Activated naive CD4-positive, alpha-beta T cell treated with anti-CD3 and anti-CD28 coated beads, Interleukin-2, amount 10 ng/mL, durations not matched to agents 7 days and 5 days (primary cell): ENCODE measurements at regions not wholly inside any gene's neighbourhood (a gene's known extent, or its start where the extent isn't known, plus 50 kb on each side); places are given as distances from the start of the nearest gene placed in this dataset.
"Not testable (repeated sequence)": the region's sequence is repeated elsewhere in the genome, so short reads cannot be mapped to it uniquely, and the experiment has no call there.

Experiments used
- CTCF ChIA-PET: fragments of 350-600 bp; sonication (Branson Sonifier 250); formaldehyde crosslinking; loops from one replicate; lab custom pipeline; 2021; ENCODE audit warnings: antibody characterized with exemption; lab: Charles Lee
- DNase-seq: peaks from one replicate; pipeline ENCODE4 v3.0.0-alpha.2; 2020
- H3K27ac Mint-ChIP-seq: one replicate; pipeline ENCODE4 v1.8.0; 2021; ENCODE audit warnings: mild to moderate bottlenecking, moderate library complexity, mixed read lengths
- H3K27me3 Mint-ChIP-seq: one replicate; pipeline ENCODE4 v1.8.0; 2021; ENCODE audit warnings: mild to moderate bottlenecking, mixed read lengths
- H3K36me3 Mint-ChIP-seq: one replicate; pipeline ENCODE4 v1.8.0; 2021; ENCODE audit warnings: mixed read lengths
- H3K4me1 Mint-ChIP-seq: one replicate; pipeline ENCODE4 v1.8.0; 2021; ENCODE audit warnings: mixed read lengths
- H3K4me3 Mint-ChIP-seq: one replicate; pipeline ENCODE4 v1.8.0; 2021; ENCODE audit warnings: mild to moderate bottlenecking, moderate library complexity, mixed read lengths
- H3K9me3 Mint-ChIP-seq: one replicate; pipeline ENCODE4 v1.8.0; 2021; ENCODE audit warnings: mixed read lengths

GRCh38 chr11:28919194-28919593 lies 811.0 kb downstream of the METTL15 start:
- CTCF ChIA-PET: no interaction called here
- Mint-ChIP-seq H3K4me3 (no peak overlapping the region), H3K27me3 (no peaks in the 10 kb centered on the region), H3K27ac (no peak overlapping the region), H3K36me3 (no peaks in the 10 kb centered on the region), H3K4me1 (no peaks in the 10 kb centered on the region), H3K9me3 (peaks cover 10% of the 10 kb centered on the region)
- no peak for DNase-seq

GRCh38 chr11:28913883-28914282 lies 805.7 kb downstream of the METTL15 start:
- Mint-ChIP-seq H3K27ac (no peak overlapping the region), H3K4me1 (no peaks in the 10 kb centered on the region), H3K27me3 (no peaks in the 10 kb centered on the region), H3K4me3 (no peak overlapping the region), H3K36me3 (no peaks in the 10 kb centered on the region), H3K9me3 (peaks cover 5% of the 10 kb centered on the region)
- CTCF ChIA-PET: no interaction called here
- no peak for DNase-seq

GRCh38 chr11:28911829-28912228 lies 803.6 kb downstream of the METTL15 start:
- Mint-ChIP-seq H3K27ac (no peak overlapping the region), H3K4me1 (no peaks in the 10 kb centered on the region), H3K4me3 (no peak overlapping the region), H3K27me3 (no peaks in the 10 kb centered on the region), H3K9me3 (peaks cover 9% of the 10 kb centered on the region), H3K36me3 (no peaks in the 10 kb centered on the region)
- no peak for DNase-seq
- CTCF ChIA-PET: no interaction called here

GRCh38 chr11:28910926-28911325 lies 802.7 kb downstream of the METTL15 start:
- no peak overlapping the region for H3K4me3 Mint-ChIP-seq
- CTCF ChIA-PET: no interaction called here
- no peaks in the 10 kb centered on the region for H3K27me3 Mint-ChIP-seq
- no peaks in the 10 kb centered on the region for H3K36me3 Mint-ChIP-seq
- DNase-seq: no peak
- H3K4me1 Mint-ChIP-seq: no peaks in the 10 kb centered on the region
- H3K9me3 Mint-ChIP-seq: peaks cover 10% of the 10 kb centered on the region
- no peak overlapping the region for H3K27ac Mint-ChIP-seq

GRCh38 chr11:28903716-28904115 lies 795.5 kb downstream of the METTL15 start:
- DNase-seq: no peak
- Mint-ChIP-seq H3K4me1 (no peaks in the 10 kb centered on the region), H3K27ac (no peak overlapping the region), H3K4me3 (no peak overlapping the region), H3K36me3 (no peaks in the 10 kb centered on the region), H3K27me3 (no peaks in the 10 kb centered on the region), H3K9me3 (peaks cover 6% of the 10 kb centered on the region)
- CTCF ChIA-PET: no interaction called here

GRCh38 chr11:28900427-28900826 lies 792.2 kb downstream of the METTL15 start:
- Mint-ChIP-seq H3K36me3 (no peaks in the 10 kb centered on the region), H3K27me3 (no peaks in the 10 kb centered on the region), H3K4me3 (no peak overlapping the region), H3K9me3 (peaks cover 8% of the 10 kb centered on the region), H3K27ac (no peak overlapping the region), H3K4me1 (no peaks in the 10 kb centered on the region)
- CTCF ChIA-PET: no interaction called here
- DNase-seq: no peak

GRCh38 chr11:28899706-28900105 lies 791.5 kb downstream of the METTL15 start:
- no peaks in the 10 kb centered on the region for H3K27me3 Mint-ChIP-seq
- H3K4me3 Mint-ChIP-seq: no peak overlapping the region
- no peak overlapping the region for H3K27ac Mint-ChIP-seq
- no peak for DNase-seq
- no peaks in the 10 kb centered on the region for H3K36me3 Mint-ChIP-seq
- CTCF ChIA-PET: no interaction called here
- no peaks in the 10 kb centered on the region for H3K4me1 Mint-ChIP-seq
- H3K9me3 Mint-ChIP-seq: peaks cover 8% of the 10 kb centered on the region

- CTCF ChIA-PET, H3K27me3 Mint-ChIP-seq, H3K36me3 Mint-ChIP-seq, H3K4me1 Mint-ChIP-seq, H3K4me3 Mint-ChIP-seq, H3K27ac Mint-ChIP-seq, DNase-seq: not testable (repeated sequence)
- H3K9me3 Mint-ChIP-seq: peaks cover 15% of the 10 kb centered on the region
These were observed 782.4 kb downstream of the METTL15 start for GRCh38 chr11:28890601-28891040.

GRCh38 chr11:28887681-28888080 lies 779.5 kb downstream of the METTL15 start:
- no peak overlapping the region for H3K27ac Mint-ChIP-seq

GRCh38 chr11:28879869-28880268 lies 771.7 kb downstream of the METTL15 start:
- peaks cover 12% of the 10 kb centered on the region for H3K9me3 Mint-ChIP-seq
- H3K27ac Mint-ChIP-seq: no peak overlapping the region
- DNase-seq: no peak
- H3K27me3 Mint-ChIP-seq: no peaks in the 10 kb centered on the region
- no peaks in the 10 kb centered on the region for H3K36me3 Mint-ChIP-seq
- CTCF ChIA-PET: no interaction called here
- H3K4me1 Mint-ChIP-seq: no peaks in the 10 kb centered on the region
- no peak overlapping the region for H3K4me3 Mint-ChIP-seq

More at GRCh38 chr11:28887681-28888080, 779.5 kb downstream of the METTL15 start:
- Mint-ChIP-seq H3K27me3 (no peaks in the 10 kb centered on the region), H3K9me3 (peaks cover 21% of the 10 kb centered on the region), H3K4me1 (no peaks in the 10 kb centered on the region), H3K4me3 (no peak overlapping the region), H3K36me3 (no peaks in the 10 kb centered on the region)
- no peak for DNase-seq
- CTCF ChIA-PET: no interaction called here

- Mint-ChIP-seq H3K27me3 (no peaks in the 10 kb centered on the region), H3K4me1 (no peaks in the 10 kb centered on the region), H3K4me3 (no peak overlapping the region), H3K27ac (no peak overlapping the region), H3K9me3 (peaks cover 6% of the 10 kb centered on the region), H3K36me3 (no peaks in the 10 kb centered on the region)
- CTCF ChIA-PET: no interaction called here
- no peak for DNase-seq
These were observed 769.8 kb downstream of the METTL15 start for GRCh38 chr11:28878025-28878424.

- Mint-ChIP-seq H3K9me3 (peaks cover 2% of the 10 kb centered on the region), H3K27me3 (no peaks in the 10 kb centered on the region), H3K4me3 (no peak overlapping the region), H3K4me1 (no peaks in the 10 kb centered on the region), H3K36me3 (no peaks in the 10 kb centered on the region), H3K27ac (no peak overlapping the region)
- CTCF ChIA-PET: no interaction called here
- DNase-seq: no peak
These were observed 769.2 kb downstream of the METTL15 start for GRCh38 chr11:28877340-28877739.

- CTCF ChIA-PET: no interaction called here
- H3K36me3 Mint-ChIP-seq: no peaks in the 10 kb centered on the region
- DNase-seq: no peak
- no peaks in the 10 kb centered on the region for H3K27me3 Mint-ChIP-seq
- no peaks in the 10 kb centered on the region for H3K9me3 Mint-ChIP-seq
- no peak overlapping the region for H3K27ac Mint-ChIP-seq
- H3K4me3 Mint-ChIP-seq: no peak overlapping the region
- no peaks in the 10 kb centered on the region for H3K4me1 Mint-ChIP-seq
These were observed 766.5 kb downstream of the METTL15 start for GRCh38 chr11:28874706-28875105.

GRCh38 chr11:28871090-28871489 lies 762.9 kb downstream of the METTL15 start:
- Mint-ChIP-seq H3K27me3 (no peaks in the 10 kb centered on the region), H3K4me1 (no peaks in the 10 kb centered on the region), H3K27ac (no peak overlapping the region), H3K9me3 (peaks cover 7% of the 10 kb centered on the region), H3K36me3 (no peaks in the 10 kb centered on the region), H3K4me3 (no peak overlapping the region)
- CTCF ChIA-PET: no interaction called here
- DNase-seq: no peak

GRCh38 chr11:28863422-28863821 lies 755.2 kb downstream of the METTL15 start:
- Mint-ChIP-seq H3K36me3 (no peaks in the 10 kb centered on the region), H3K4me3 (no peak overlapping the region), H3K27ac (no peak overlapping the region), H3K4me1 (no peaks in the 10 kb centered on the region), H3K27me3 (no peaks in the 10 kb centered on the region), H3K9me3 (peaks cover 8% of the 10 kb centered on the region)
- CTCF ChIA-PET: interaction anchor here (0.7 kb wide), 1 partner anchor 1164 kb away, joined by 3 read pairs; no protein-coding TSS in a partner anchor
- no peak for DNase-seq

- peaks cover 13% of the 10 kb centered on the region for H3K9me3 Mint-ChIP-seq
- no peaks in the 10 kb centered on the region for H3K4me1 Mint-ChIP-seq
- H3K4me3 Mint-ChIP-seq: no peak overlapping the region
- H3K27me3 Mint-ChIP-seq: no peaks in the 10 kb centered on the region
- no peak for DNase-seq
- H3K27ac Mint-ChIP-seq: no peak overlapping the region
- H3K36me3 Mint-ChIP-seq: no peaks in the 10 kb centered on the region
- CTCF ChIA-PET: no interaction called here
These were observed 752.7 kb downstream of the METTL15 start for GRCh38 chr11:28860893-28861292.
